Islet precursor cell (in vitro differentiated cells): ENCODE measurements at regions not wholly inside any gene's neighbourhood (a gene's known extent, or its start where the extent isn't known, plus 50 kb on each side); places are given as distances from the start of the nearest gene placed in this dataset.

Experiments
- DNase-seq: peaks from one replicate; pipeline ENCODE4 v3.0.0-alpha.2; 2018

DNA sequence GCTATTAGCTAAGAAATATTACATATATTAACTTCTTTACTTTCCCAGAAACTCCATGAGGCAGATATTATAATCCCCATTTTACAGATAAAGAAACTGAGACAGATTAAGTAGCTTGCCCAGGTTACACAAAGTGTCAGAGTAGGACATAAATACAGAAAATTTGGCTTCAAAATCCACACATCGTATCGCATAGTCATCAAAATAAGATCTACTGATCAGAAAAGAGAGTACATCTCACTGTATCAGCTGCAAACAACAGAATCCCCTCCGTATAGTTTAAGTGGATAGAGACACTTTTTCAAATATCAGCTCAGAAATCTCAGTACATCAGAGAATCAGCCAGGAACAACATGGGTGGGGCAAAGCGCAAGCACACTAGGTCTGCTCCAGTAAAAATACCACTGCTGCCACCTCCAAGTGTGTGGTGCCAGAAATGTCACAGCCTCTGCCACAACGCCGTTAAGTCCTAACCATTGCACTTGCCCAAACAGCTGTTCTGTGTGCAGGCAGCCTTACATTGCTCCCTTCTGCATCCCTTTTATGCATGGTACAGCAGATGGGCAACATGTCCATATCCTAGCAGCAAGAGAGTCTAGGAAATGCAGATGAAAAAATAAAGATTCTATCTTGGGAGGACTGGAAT lies 204.8 kb downstream of the KLF12 start:
- DNase-seq, result no peak

DNA sequence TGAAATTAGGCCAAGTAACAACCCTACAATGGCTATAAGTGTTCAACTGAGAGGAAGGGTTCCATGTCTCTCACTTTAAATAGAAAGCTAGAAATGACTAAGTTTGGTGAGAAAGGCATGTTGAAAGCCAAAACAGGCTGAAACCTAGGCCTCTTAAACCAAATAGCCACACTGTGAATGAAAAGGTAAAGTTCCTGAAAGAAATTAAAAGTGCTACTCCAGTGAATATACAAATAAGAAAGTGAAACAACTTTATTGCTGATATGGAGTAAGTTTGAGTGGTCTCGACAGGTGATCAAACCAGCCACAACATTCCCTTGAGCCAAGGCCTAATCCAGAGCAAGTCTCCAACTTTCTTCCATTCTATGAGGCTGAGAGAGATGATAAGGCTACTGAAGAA lies 209.6 kb downstream of the KLF12 start:
- no peak for DNase-seq

DNA sequence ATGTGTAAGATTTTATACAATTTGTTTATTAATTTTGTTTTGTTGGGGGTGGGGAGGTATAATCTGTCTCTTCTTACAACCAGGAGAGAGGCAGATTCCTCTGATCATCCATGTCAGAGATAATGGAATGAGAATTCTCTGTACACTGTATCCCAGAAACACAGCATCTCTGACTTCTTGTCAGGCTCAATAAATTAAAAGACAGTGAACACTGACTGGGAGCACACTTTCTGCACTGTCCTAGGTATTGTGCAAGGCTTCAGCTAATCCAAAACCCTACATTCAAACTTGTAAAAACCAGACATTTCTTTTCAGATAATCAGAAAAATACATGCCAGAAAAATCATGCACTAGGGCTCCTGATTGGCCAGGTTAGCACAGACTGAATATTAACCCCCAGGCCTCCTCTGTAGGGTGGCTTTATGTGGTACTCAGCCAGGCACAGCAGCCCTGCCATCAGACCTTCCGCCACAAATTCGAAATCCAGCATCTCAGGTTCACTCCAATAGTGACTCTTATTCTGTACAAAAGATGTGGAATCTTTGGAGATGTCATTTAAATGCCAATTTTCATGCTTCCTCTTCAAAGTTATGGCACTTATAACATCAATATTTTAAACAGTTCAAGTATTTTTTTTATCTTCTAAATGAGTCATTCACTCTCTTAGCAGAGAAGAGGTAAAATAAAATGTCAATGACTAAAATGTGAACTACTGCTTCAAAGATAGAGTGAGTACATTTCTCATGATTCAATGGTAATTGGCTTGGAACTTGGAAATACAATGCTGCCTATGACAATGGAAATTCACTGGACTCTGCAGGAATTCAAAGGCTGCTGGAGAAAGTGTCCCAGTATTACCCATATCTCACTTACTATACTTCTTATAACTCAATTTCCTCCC lies 211.5 kb downstream of the KLF12 start:
- DNase-seq, result no peak

DNA sequence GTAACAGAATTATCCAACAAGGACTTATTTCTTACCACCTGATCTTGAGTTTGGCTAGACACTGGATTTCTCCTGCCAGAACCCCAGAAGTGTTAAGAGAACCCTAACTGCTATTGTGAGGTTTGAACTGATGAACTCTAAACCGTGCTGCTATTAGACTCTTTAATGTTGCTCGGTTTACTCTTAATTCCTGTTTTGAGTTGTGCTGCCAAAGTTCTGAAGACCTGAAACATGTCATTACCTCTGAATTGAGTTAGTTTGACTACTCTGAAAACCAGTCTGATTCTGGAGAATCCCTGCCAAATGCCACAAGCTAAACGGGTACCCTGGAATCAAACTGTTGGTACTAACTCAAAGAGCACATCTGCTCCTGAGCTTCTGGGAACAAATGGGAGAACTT lies 215.5 kb downstream of the KLF12 start:
- DNase-seq, result no peak

DNA sequence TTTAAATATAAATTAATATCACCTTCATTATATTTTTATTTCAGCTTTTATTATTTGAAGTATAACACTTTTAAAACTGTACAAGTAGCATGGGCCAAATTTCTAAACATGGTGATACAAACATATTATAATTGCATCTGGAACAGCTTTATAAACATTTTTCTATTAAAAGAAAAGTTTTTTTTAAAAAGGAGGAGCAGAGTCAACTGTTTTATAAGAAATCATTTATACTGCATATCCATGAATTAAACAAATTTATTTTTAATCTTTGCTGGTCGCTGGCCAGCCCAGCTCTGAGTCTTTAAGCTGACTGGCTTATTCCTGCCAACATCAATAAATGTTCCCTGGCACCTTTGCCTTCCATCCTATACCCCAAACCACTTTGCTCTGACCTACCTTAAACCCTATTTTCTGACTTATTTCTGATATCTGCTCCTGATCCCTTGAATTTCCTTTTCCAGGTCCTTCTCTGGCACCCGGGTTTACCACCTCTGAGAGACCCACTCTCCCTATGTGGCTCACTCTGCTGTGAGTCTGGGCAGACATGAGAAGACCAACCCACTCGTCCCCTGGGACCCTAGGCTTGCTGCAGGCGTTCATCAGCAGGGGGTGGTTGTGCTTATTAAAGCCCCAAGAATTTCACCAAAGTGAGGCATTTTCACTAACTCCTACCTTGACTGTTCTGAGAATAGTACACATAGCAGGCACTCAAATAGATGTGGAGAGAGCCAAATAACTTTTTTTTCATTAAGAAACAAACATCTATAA lies 220.3 kb downstream of the KLF12 start:
- DNase-seq, result no peak

DNA sequence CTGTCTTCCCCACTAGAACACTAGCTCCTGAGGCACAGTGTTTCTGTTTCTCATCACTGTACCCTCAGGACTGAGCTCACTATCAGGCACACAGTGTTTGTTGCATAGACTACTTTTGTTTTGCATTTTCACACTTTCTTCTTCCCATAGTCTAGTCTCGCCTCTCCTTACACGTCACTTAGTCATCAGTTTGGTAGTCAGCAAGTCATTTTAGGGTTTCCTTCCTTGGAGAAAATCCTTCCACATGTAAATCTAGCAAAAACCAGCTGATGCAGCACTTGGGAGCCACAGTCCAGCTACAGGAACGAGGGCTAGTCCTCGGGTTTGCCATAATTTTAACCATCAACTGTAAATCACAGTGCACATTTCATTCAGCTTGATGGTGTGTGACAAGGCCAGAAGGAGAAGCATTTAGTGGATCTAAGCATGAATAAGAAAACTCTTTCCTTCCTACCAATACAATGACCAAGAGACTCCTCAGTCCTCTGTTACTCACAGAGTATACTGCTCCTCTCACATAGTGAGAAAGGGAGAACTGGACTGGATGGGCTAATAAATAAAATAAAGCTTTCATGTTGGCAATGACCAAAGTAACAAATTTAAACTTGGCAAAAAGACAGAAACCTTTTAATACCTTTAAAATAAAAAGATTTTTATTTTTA lies 221.0 kb downstream of the KLF12 start:
- peak; percentile 68 for DNase-seq

DNA sequence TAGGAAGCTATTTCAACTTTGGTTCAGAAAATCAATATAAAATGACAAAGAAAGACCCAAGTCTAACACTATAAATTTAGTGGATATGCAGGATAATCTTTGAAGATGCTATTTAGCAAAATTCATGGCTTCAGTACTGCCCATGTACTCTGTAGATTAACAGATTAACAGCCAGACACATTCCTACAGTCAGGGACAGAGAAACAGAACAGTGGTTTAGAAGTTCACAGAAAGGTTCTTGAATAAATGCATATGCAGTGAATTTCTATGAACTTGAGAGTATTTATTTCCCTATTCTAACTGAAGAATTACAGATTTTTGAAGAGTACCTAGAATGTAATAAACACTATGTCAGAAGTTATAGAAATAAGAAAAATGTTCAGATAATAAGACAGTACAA lies 222.8 kb downstream of the KLF12 start:
- no peak for DNase-seq

DNA sequence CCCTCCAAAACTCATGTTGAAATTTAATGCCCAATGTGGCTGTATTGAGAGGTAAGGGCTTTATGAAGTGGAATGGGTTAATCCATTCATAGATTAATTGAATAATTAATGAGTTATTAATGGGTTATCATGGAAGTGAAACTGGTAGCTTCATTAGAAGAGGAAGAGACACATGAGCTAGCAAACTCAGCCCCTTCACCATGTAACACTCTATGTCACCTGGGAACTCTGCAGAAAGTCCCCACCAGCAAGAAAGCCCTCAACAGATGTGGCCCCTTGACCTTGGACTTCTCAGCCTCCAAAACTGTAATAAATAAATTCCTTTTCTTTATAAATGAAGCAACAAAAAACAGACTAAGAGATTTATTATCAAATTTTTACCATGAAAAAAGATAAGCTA lies 223.5 kb downstream of the KLF12 start:
- DNase-seq, result no peak

DNA sequence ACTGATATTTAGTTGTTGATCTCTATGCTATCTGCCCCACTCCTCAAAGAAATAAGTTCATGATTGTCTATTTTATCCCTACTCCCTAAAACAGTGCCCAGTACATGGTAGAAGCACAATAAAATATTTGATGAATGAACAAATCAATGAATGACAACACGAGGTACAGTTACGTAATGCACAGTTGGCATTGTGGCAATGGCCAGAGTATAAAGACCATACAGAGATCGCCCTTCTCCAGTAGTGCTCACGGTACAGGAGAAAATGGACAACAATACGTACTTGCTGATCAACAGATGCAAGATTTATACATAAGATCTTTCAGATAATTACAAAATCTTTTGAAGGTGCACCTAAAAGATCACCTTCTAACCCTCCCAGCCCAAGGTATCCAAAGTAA lies 225.4 kb downstream of the KLF12 start:
- DNase-seq, result no peak

DNA sequence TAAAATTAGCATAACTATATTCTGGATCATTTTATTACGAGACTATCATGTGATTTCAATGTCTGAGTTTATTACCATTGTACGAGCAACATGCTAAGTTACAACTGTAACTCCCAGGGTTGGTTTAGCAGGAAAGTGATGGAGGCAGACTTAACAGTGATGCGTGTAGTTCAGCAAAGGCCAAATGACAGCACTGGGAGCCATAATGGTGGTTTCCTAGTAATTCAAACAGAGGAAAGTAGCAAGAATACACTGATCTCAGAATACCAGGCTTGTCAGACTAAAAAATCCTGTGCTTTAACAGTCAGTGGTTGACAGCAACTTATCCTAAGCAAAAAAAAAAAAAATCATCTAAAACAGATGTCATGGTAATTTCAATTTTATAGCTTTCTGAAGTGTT lies 229.6 kb downstream of the KLF12 start:
- no peak for DNase-seq

DNA sequence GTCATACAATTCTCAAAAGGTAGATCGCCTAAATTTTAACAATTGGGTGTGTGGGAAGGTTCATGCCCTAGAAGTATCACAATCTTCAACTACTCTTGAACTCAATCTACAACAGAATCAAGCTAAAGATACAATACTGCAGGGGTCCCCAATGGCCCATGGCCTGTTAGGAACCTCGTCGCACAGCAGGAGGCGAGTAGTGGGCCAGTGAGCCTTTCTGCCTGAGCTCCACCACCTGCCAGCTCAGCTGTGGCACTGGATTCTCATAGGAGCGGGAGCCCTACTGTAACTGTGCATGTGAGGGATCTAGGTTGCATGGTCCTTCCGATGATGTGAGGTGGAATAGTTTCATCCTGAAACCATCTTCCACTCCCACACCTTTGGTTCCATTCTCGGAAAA lies 230.6 kb downstream of the KLF12 start:
- no peak for DNase-seq

DNA sequence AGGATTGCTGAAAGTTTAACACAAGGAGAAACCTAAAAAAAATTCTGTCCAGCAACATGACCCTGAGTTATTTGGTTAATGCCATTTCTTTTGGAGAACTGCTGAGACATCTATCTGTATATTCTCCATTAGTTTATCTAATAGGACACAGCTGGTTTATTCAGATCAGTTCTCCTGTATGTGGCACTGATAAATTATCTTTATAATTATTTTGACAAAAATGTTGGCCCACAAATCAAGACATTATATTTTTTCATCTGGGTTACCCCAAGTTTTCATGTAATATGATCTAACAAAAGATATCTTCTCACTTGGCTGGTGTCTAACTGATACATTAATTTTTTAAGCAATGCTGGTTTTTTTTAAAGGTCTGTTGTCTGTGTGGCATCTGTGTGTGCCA lies 231.4 kb downstream of the KLF12 start:
- no peak for DNase-seq

DNA sequence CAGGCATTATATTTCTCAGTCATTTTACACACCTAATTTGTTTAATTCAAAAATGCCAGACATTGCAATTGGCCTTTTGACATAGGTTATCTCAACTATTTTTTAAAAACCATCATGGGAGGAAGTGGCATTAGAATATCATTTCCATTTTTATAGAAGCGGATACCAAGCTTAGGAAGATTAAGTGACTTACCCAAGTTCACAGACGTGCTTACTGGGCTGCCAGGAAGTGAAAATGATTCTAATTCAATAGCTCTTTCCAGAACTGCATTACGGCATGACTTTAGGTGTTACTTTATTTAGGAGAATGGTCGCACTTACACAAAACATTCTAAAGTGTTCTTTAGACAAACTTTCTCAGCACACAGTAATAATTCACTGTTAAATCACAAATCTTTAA lies 231.9 kb downstream of the KLF12 start:
- no peak for DNase-seq

DNA sequence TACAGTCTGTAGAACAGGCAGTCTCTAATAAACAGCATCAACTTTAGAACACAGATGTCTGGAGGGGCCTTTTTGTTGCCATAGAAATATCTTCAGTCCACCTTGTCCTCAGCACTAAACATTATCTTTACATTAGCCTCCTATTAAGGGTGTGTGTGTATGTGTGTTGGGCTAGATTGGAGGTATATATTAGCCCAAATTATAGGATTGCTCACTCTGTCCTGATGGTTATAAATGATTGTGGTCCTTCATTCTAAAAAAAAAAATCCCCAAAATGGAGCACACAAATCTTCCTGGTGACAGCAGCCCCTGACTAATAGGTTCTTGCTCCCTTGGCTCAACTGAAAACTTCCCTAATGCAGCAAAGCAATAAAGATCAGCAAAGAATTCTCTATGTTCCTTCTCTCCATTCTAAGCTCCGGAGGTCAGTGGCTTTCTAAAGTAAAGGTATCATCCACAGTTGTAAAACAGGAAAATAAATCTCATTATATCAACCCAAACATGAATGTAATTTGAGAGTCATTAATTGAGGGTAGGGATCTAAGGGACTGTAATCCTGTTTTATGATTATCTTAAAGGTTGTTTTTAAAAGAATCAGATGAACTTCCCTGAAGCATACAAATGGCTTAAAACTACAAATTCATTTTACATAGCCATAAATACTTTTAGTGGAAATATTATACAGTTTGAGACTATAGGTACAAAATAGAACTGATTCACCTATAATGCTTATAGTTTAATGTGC lies 232.7 kb downstream of the KLF12 start:
- DNase-seq, result no peak

DNA sequence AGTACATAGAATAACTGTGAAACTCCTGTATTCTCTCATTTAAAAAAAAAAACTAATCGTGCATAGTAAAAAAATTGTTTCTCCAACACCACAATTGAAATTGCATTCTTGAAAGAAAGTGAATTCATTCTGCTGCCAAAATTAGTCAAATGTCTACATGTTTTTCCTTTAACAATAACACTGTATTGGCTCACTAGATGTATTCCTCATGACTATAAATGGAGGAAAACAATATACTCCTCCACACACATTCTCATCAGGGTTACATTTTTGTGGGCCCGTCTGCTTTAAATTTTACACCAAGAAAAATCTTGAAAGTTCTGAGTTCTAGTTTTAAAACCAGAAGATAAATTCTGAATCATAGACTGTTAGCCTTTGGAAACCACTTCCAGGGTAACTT lies 233.6 kb downstream of the KLF12 start:
- no peak for DNase-seq

DNA sequence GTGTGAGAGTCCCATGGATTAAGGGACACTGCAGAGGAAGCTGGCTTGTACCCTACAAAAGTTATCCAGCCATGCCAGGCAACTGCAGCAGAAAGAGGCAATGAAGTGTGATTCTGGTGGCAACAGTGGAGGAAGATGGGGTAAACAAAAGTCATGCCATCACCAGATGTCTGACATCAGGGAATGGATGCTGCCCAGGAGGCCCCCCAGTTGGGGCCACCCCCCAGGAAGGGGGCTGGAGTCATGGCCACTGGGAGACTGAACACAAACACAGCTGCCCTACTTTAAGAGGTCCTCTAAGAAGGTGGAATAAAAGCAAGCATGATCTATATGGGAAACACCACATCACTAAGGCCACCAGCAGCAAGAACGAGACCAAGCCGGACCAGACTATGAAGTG lies 235.3 kb downstream of the KLF12 start:
- no peak for DNase-seq

DNA sequence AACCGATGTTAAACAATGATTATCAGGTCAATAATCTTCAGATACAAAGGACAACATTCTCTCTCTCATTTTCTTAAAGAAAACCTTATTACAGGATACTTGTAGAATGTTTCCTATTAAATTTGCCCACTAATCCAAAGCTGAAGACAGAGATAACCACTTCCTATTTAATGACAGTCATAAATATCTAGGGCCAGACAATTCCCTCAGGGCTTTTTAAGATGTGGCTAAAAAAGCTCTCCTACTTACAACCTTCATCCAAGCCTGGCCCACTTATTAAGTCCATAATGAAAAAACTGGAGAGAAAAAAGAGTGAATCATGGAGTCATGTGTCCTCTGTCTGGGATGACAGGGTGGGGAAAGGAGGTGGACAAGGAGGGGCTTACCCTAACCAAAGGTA lies 235.9 kb downstream of the KLF12 start:
- no peak for DNase-seq

DNA sequence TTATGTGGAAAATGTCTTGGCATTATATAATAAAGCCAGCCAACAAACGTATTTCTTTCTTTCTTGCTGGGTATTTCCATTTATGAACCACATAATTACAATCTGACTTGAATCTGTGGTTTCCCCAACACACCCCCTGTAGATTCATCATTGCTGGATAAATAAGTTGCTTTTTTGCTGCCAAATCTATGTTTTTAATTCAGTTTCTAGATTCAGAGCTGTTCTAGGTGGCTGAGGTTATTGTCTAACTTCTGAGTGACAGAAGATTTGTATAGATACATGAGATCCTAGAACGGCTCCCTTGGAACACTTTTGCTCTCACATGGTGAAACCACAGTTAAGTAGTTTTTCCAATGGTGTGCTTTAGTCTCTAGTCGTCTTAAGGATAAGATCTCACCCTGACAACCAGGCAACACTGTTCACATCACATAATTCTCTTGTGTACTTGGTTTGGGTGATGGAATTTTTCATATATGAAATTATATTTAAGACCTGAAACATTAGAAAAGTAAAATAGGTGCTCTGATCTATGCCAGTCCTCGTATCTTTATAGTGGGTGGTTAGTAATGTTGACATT lies 239.1 kb downstream of the KLF12 start:
- no peak for DNase-seq

DNA sequence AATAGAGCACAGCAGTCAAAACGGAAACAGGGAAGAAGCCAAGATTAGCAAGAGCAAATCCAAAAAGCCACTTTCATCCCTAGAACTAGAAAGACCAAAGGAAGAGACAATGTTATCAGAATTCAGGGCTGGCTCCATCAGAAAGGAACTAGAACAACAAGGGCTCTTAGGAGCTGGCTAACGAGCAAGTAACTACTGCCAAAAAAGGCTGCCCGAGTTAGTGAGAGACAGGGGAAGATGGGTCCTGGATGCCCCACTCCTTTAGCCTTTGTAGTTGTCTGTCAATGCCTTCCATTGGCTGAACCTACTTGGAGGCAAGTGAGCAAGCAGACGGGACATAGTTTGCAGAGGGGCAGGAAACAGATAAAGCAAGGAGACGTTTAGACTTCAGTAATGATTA lies 240.4 kb downstream of the KLF12 start:
- DNase-seq, result no peak

DNA sequence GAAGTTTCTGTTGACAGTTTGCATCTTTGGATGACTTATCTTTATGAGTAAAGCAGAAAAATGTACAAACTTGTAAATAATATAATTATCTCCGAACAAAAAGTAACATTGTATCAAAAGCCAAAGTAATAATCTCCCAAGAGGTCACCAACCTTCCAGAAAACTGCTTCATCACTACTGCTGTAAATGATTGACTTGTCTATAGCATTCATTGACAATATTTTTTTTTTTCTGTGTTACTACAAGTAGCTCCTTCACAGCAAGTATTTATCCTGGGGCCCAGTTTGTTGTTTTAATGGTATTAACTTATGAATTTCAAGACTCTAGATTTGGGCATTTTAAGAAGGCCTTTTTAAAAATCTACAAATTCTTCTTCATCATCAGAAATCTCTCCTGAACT lies 242.4 kb downstream of the KLF12 start:
- no peak for DNase-seq

DNA sequence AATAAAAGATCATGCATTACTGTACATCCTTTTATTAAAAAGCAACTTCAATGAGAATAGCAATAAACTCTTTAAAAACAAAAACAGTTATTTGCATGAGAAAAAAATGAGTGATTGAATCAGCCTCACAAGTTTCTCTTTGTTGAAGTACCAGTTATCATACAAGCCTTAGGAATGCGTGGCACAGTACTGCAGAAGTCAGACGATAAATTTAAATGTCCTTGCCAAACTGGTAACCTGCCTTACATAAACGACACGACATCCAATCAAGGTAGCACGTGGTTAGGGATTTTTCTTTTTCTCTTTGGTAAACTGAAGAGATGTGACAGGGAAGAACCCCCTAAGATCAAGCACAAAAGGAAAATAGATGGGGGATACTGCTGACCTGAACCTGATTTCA lies 251.0 kb downstream of the KLF12 start:
- DNase-seq, result no peak

DNA sequence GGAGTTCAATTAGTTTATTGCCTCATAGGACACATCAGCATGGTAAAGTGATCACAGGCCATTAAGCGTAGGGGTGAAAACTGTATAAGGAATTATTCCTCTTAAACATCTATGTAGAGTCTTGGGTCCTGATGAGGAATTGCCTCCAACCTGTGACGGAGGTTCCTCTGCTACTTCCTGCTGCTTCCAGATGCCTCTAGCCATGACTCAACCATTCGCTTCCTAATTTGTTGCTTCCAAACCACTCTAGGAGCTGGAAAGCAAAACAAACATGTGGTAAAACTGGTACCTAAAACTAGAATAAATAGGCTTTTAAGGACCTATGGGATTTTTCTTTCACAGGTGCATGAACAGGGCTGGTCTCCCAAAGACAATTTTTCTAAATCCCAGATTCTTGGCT lies 253.8 kb downstream of the KLF12 start:
- peak; percentile 63 for DNase-seq
